ENCODE measurements at regions not wholly inside any gene's neighbourhood (a gene's known extent, or its start where the extent isn't known, plus 50 kb on each side); places are given as distances from the start of the nearest gene placed in this dataset.
"Not testable (repeated sequence)": the region's sequence is repeated elsewhere in the genome, so short reads cannot be mapped to it uniquely, and the experiment has no call there.

DNA sequence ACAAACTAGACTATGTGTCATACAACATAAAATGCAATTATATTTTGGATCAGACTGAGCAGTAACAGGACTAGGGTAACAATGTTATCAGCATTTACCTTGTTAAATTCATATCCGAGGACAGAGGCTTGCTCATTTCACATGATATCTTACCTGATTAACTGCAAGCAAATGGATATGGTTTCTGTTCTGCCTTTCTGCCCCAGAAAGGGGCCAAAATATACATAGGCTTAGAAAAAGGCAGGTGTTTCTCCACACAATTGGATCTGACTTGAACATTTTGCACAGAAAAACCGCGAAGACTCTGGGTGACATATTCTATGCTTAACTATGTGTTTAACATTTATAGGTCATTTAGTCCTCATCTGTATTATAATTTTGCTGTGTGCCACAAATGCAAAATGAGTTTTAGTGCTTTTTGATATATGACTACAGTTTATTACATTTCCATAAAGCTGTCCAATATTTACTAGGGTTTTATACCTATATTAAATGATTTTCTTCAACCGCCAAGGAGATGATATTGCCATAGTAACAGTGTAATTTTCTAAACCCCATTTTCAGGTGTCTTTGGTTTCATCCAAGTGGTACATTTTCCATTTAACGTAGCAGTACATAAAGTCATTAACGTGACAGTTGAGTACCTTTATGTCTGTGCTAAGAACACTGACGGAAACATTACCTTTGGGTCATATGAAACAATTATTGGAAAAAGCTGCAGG, 249.3 kb upstream of the KRR1 start:
- intact Hi-C loops (cut with micrococcal nuclease) = no loop called here
- no peak overlapping the region for H3K4me3 Mint-ChIP-seq

DNA sequence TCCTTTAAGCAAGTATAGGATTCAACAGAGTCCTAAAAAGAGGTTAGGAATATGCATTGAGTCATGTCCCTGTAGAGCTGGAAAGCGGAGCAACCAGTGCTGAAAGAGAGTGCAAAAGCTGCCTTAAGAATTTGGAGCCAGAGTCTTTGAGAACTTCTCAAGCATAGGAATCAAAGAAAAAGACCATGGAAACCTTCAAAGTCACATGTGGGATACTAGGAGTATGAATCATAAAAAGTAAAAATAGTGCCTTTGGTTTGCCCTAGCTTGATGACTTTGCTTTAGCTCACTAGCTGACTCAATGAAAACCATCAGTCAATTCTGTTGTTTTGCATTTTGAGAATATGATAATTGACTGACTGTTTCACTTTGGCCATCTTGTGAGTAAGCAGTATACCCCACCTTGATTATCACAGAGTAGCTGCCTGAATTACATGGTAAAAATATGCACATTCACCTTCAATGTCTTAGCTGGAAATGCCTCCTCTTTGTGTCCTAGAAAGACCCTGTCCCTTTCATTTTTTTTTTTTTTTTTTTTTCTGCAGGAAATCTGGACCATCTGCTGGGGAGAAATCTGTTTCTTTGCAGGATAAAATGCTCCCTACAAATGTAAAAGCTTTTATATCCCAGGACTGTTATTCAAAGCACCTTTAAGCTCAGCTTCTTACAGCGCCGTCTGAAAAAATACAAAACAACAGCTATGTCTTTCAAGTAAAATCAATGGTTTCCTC, 248.6 kb upstream of the KRR1 start:
- Mint-ChIP-seq H3K4me3 (no peak overlapping the region), H3K36me3 (ENCODE audit: low read depth) (no peaks in the 10 kb centered on the region), H3K4me1 (ENCODE audit: low read depth) (peaks cover 15% of the 10 kb centered on the region), H3K9me3 (no peaks in the 10 kb centered on the region), H3K27ac (no peak overlapping the region), H3K27me3 (ENCODE audit: insufficient read depth) (peaks cover 13% of the 10 kb centered on the region)
- intact Hi-C loops (cut with micrococcal nuclease) = loop anchor here (5.0 kb wide), 1 partner anchor 38 kb away; no protein-coding TSS in a partner anchor
- no peak for DNase-seq (ENCODE audit: low spot score)

More for the DNA sequence above, 249.3 kb upstream of the KRR1 start:
- DNase-seq (ENCODE audit: low spot score) = no peak
- peaks cover 14% of the 10 kb centered on the region for H3K27me3 Mint-ChIP-seq (ENCODE audit: insufficient read depth)
- H3K9me3 Mint-ChIP-seq = no peaks in the 10 kb centered on the region
- peaks cover 10% of the 10 kb centered on the region for H3K4me1 Mint-ChIP-seq (ENCODE audit: low read depth)
- no peaks in the 10 kb centered on the region for H3K36me3 Mint-ChIP-seq (ENCODE audit: low read depth)
- H3K27ac Mint-ChIP-seq = no peak overlapping the region

DNA sequence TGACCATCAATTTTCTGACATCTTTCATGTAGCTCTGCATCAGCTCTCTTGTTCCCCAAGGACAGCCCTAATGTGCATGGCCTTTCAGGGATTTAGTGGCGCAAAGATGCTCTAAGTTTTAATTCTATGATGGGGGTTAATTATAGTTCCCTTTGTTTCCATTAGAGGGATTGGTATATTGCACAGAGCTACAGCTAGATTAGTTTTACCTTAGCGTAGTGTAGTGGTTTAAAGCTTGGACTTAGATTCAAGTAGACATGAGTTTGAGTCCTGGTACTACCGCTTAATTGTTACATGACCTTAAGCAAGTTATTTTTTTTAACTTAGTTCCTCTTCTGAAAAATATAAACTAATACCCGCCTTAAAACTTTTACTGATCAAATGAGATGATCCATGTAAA, 247.8 kb upstream of the KRR1 start:
- Mint-ChIP-seq H3K27ac (no peak overlapping the region), H3K9me3 (no peaks in the 10 kb centered on the region), H3K36me3 (ENCODE audit: low read depth) (no peaks in the 10 kb centered on the region), H3K27me3 (ENCODE audit: insufficient read depth) (peaks cover 9% of the 10 kb centered on the region), H3K4me3 (no peak overlapping the region), H3K4me1 (ENCODE audit: low read depth) (peaks cover 23% of the 10 kb centered on the region)
- no peak for DNase-seq (ENCODE audit: low spot score)
- intact Hi-C loops (cut with micrococcal nuclease) = loop anchor here (5.0 kb wide), 1 partner anchor 37 kb away; no protein-coding TSS in a partner anchor

DNA sequence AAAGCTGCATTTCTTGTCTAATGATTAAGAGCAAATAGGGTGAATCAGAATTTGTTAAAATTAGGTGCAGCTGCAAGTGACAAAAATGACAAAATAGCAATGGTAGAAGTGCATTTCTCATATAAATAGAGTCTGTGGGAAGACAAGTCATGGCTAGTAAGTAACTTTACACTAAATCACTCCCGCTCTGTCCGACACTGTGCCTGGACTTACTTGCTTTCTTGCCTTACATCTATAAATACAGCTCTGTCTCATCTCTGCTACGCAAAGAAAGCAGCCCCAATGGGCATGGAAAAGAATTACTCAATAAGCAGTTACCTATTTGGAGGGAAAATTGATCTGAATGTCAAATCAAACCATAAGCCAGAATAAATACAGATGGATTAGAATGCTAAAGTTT, 245.4 kb upstream of the KRR1 start:
- Mint-ChIP-seq H3K9me3 (no peaks in the 10 kb centered on the region), H3K27ac (no peak overlapping the region), H3K4me1 (ENCODE audit: low read depth) (peaks cover 25% of the 10 kb centered on the region), H3K27me3 (ENCODE audit: insufficient read depth) (peaks cover 7% of the 10 kb centered on the region), H3K4me3 (no peak overlapping the region), H3K36me3 (ENCODE audit: low read depth) (no peaks in the 10 kb centered on the region)
- DNase-seq (ENCODE audit: low spot score) = no peak
- intact Hi-C loops (cut with micrococcal nuclease) = loop anchor here (5.0 kb wide), 1 partner anchor 34 kb away; no protein-coding TSS in a partner anchor

DNA sequence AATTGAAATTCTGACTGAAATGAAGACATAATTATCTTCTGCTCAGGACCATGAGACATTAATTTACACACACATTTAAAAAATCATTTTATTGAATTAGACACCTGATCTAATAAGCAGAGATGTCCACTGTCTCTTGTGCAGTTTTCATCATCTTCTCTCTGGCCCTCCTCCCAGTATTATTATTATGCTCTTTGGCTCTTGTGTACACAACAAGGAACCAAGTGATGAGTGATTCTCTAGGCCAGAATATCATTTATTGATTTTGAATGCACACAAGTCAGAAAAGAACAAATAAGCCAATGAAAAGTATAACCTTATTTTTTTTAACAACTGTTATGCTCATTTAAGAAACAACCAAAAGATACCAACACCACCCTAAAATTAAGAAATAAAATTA, 244.7 kb upstream of the KRR1 start:
- intact Hi-C loops (cut with micrococcal nuclease) = loop anchor here (5.0 kb wide), 1 partner anchor 34 kb away; no protein-coding TSS in a partner anchor
- H3K9me3 Mint-ChIP-seq = no peaks in the 10 kb centered on the region
- DNase-seq (ENCODE audit: low spot score) = no peak
- H3K27me3 Mint-ChIP-seq (ENCODE audit: insufficient read depth) = peaks cover 7% of the 10 kb centered on the region
- no peak overlapping the region for H3K27ac Mint-ChIP-seq
- H3K4me3 Mint-ChIP-seq = no peak overlapping the region
- H3K36me3 Mint-ChIP-seq (ENCODE audit: low read depth) = no peaks in the 10 kb centered on the region
- peaks cover 25% of the 10 kb centered on the region for H3K4me1 Mint-ChIP-seq (ENCODE audit: low read depth)

DNA sequence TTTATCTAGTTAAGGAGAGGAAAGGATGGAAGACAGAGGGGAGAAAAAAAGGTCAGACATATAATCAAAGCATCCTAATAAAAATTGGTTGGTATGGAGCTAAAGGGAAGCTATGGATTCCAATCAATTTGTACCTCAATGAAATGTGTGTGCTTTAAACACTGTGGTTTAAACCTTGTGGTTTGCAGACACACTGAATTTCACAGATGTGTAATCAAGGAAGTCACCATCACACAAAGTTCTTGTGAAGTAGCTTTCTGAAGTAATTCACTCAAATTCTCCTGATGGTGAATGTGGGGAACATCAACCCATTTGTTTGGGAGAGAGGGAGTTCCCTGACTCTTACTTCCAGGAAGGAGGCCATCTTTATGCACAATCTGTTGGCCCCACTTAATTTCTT, 243.3 kb upstream of the KRR1 start:
- Mint-ChIP-seq H3K9me3 (peaks cover 3% of the 10 kb centered on the region), H3K4me1 (ENCODE audit: low read depth) (peaks cover 18% of the 10 kb centered on the region), H3K36me3 (ENCODE audit: low read depth) (no peaks in the 10 kb centered on the region), H3K27ac (peak overlapping the region; percentile 45), H3K4me3 (no peak overlapping the region), H3K27me3 (ENCODE audit: insufficient read depth) (peaks cover 6% of the 10 kb centered on the region)
- intact Hi-C loops (cut with micrococcal nuclease) = loop anchor here (5.0 kb wide), 1 partner anchor 32 kb away; no protein-coding TSS in a partner anchor
- DNase-seq (ENCODE audit: low spot score) = no peak

DNA sequence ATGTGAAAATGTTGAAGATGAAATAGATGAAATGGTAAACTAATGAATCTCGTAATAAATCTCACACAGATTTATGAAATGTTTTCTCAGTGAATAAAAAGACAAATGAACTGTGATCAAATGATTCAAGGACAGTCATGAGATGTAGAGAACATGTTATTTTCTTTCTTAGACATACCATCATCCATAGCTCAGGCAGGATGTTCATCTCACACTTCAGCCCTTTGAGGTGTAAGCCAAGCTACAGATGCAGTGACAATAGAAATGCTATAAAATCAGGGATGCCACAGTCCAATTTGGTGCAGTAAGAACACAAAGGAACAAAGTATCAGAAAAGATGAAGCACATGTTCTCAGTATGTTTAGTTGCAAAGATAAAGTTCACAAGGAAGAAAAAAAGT, 242.7 kb upstream of the KRR1 start:
- no peak overlapping the region for H3K27ac Mint-ChIP-seq
- intact Hi-C loops (cut with micrococcal nuclease) = no loop called here
- H3K36me3 Mint-ChIP-seq (ENCODE audit: low read depth) = no peaks in the 10 kb centered on the region
- peaks cover 15% of the 10 kb centered on the region for H3K4me1 Mint-ChIP-seq (ENCODE audit: low read depth)
- peaks cover 5% of the 10 kb centered on the region for H3K27me3 Mint-ChIP-seq (ENCODE audit: insufficient read depth)
- no peak for DNase-seq (ENCODE audit: low spot score)
- H3K4me3 Mint-ChIP-seq = no peak overlapping the region
- H3K9me3 Mint-ChIP-seq = peaks cover 4% of the 10 kb centered on the region

DNA sequence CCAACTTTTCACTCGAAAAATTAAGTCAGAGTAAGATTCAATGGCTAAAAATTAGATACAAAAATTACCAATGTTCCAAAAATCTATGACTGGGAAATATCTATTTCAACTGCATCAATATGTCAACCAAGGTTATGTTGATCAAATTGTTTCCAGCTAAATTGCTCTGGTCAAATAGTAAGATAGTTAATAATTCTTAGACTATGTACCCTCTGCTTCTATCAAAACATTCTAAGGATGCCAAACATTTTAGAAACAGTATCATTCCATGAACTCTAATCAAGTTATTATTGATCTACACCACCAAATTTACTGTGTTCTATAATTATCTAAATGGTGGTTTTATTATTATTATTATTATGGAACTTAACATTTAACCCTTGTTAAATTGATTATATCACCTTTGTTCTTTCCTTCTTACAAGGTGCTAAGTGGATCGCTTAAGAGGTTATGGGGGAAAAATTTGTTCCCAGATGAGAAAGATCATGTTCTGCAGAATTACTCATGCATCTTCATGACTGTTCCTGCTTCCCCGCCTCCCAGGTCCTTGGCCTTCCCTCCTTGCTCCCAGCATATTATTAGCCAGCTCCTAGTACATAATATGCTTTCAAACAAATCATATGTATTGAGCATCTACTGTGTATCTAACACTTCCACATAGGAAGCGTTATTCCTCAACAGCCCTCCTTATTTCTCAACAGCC, 240.5 kb upstream of the KRR1 start:
- peaks cover 4% of the 10 kb centered on the region for H3K9me3 Mint-ChIP-seq
- H3K27ac Mint-ChIP-seq = no peak overlapping the region
- H3K27me3 Mint-ChIP-seq (ENCODE audit: insufficient read depth) = no peaks in the 10 kb centered on the region
- H3K4me1 Mint-ChIP-seq (ENCODE audit: low read depth) = peaks cover 15% of the 10 kb centered on the region
- no peak for DNase-seq (ENCODE audit: low spot score)
- intact Hi-C loops (cut with micrococcal nuclease) = no loop called here
- H3K4me3 Mint-ChIP-seq = no peak overlapping the region
- H3K36me3 Mint-ChIP-seq (ENCODE audit: low read depth) = no peaks in the 10 kb centered on the region

DNA sequence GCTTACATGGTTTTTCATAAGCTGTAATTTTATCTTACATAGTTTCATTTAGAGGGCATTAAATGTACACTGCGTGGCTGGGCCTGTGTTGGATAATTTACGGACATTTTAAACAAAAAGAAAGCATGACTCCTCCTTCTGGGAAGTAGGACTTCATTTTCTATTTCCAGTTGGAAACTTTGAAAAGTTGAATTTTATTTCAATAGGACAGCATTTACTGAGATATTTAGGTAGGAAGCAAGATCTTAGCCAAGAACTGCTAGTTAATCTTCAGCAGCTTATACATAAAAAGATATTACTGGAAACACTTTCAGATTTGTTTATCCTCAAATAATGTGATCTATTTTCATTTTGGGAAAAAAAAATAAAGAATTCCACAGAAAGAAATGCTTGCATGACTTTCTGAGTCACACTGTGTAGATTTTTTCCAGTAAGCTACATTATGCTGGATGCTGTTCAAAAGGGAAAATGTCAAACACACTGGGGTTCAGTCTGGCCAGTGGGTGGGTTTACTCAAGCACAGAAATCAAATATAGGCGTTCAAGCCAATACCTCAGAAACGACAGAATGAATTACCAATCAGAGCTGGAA, 239.4 kb upstream of the KRR1 start:
- no peak overlapping the region for H3K4me3 Mint-ChIP-seq

DNA sequence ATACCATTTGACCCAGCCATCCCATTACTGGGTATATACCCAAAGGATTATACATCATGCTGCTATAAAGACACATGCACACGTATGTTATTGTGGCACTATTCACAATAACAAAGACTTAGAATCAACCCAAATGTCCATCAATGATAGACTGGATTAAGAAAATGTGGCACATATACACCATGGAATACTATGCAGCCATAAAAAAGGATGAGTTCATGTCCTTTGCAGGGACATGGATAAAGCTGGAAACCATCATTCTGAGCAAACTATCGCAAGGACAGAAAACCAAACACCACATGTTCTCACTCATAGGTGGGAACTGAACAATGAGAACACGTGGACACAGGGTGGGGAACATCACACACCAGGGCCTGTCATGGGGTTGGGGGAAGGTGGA, 237.6 kb upstream of the KRR1 start:
- H3K4me3 Mint-ChIP-seq; H3K27ac Mint-ChIP-seq; H3K36me3 Mint-ChIP-seq (ENCODE audit: low read depth); intact Hi-C loops (cut with micrococcal nuclease); H3K4me1 Mint-ChIP-seq (ENCODE audit: low read depth); H3K9me3 Mint-ChIP-seq; DNase-seq (ENCODE audit: low spot score): not testable (repeated sequence)
- peaks cover 14% of the 10 kb centered on the region for H3K27me3 Mint-ChIP-seq (ENCODE audit: insufficient read depth)

More for the DNA sequence above, 239.4 kb upstream of the KRR1 start:
- no peak overlapping the region for H3K27ac Mint-ChIP-seq
- intact Hi-C loops (cut with micrococcal nuclease) = no loop called here
- peaks cover 15% of the 10 kb centered on the region for H3K4me1 Mint-ChIP-seq (ENCODE audit: low read depth)
- H3K36me3 Mint-ChIP-seq (ENCODE audit: low read depth) = no peaks in the 10 kb centered on the region
- no peak for DNase-seq (ENCODE audit: low spot score)
- peaks cover 4% of the 10 kb centered on the region for H3K27me3 Mint-ChIP-seq (ENCODE audit: insufficient read depth)
- peaks cover 4% of the 10 kb centered on the region for H3K9me3 Mint-ChIP-seq

DNA sequence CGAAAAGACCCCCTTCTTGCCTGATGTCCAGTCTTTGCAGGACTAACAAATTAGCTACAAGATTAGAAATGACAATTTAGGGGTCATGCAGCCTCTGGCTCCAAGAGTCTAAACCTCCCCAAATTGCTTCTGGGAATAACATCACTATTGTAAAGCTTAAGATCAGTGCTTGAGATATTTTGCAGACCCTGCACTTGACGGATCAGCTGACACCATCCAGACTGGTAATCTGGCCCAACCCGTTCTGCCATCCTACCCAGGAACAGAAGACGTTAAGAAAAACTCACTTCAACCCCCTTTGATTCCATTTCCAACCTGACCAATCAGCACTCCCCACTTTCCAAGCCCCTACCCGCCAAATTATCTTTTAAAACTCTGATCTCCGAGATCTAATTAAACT, 236.7 kb upstream of the KRR1 start:
- DNase-seq (ENCODE audit: low spot score) = no peak
- Mint-ChIP-seq H3K27ac (no peak overlapping the region), H3K4me1 (ENCODE audit: low read depth) (no peaks in the 10 kb centered on the region), H3K36me3 (ENCODE audit: low read depth) (no peaks in the 10 kb centered on the region), H3K9me3 (peaks cover 4% of the 10 kb centered on the region), H3K27me3 (ENCODE audit: insufficient read depth) (peaks cover 14% of the 10 kb centered on the region), H3K4me3 (no peak overlapping the region)
- intact Hi-C loops (cut with micrococcal nuclease) = no loop called here

DNA sequence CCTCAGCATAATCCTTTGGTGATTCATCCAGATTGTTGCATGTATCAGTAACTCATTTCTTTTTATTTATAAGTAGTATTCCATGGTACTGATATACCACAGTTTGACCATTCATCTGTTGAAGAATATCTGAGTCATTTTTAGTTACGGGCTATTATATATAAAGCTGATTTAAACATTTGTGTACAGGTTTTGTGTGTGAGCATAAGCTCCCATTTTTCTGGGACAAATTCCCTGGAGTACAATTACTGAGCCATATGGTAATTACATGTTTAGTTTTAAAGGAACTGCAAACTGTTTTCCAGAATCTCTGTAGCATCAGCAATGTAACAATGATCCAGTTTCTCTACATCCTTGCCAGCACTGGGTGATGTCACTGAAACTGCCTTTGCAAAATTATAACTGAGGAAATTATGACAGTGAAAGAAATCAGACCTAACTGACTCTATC, 236.2 kb upstream of the KRR1 start:
- intact Hi-C loops (cut with micrococcal nuclease) = no loop called here
- Mint-ChIP-seq H3K27me3 (ENCODE audit: insufficient read depth) (peaks cover 14% of the 10 kb centered on the region), H3K4me1 (ENCODE audit: low read depth) (no peaks in the 10 kb centered on the region), H3K4me3 (no peak overlapping the region), H3K27ac (no peak overlapping the region), H3K9me3 (peaks cover 4% of the 10 kb centered on the region), H3K36me3 (ENCODE audit: low read depth) (no peaks in the 10 kb centered on the region)
- DNase-seq (ENCODE audit: low spot score) = no peak

Data from activated T-helper 1 cell treated with anti-CD3 and anti-CD28 coated beads, Interleukin-12 subunit alpha, Interleukin-12 subunit beta, Interleukin-2, Interleukin-4 antibody, amounts not matched to agents 30 ng/mL and 10 ng/mL and 1 ng/mL, durations not matched to agents 14 hours and 24 hours and 36 hours (primary cell).